OCI-LY7 (cell line): ENCODE measurements at regions not wholly inside any gene's neighbourhood (a gene's known extent, or its start where the extent isn't known, plus 50 kb on each side); places are given as distances from the start of the nearest gene placed in this dataset.

Experiments used
- EZH2phosphoT487 ChIP-seq: fragments of 200-600 bp; sonication (generic); IDR thresholded peaks from 2 replicates; pipeline ENCODE4 v1.6.1; 2018; ENCODE audit warnings: low read depth, borderline replicate concordance, mild to moderate bottlenecking, mixed run types, antibody characterized with exemption, low read length, moderate library complexity, mixed read lengths
- TF ChIP-seq, protein P1 (sequence below): fragments of 200-600 bp; sonication (generic); conservative IDR thresholded peaks from 2 replicates; pipeline ENCODE4 v1.5.1; 2014; ENCODE audit warnings: mild to moderate bottlenecking, antibody characterized with exemption, low read length, moderate library complexity, mixed read lengths

DNA sequence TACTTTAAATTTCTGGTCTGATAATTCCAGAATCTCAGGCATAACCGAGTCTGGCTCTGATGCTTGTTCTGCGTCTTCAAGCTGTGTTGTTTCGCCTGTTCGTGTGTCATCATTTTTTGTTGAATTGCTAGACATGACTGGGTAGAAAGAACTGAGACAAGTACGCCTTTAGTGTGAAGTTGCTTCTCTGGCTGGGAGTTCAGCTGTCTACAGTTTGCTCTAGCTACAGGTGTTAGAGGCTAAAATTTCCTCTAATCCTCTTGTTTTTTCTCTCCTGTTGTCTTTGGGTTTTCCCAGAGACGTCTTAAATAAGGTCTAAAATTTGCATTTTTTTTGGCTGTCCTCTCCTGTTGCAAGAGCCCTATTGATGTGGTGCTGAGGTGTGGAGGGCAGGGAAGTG lies 100.3 kb downstream of the FAM50B start:
- TF ChIP-seq, protein P1, sequence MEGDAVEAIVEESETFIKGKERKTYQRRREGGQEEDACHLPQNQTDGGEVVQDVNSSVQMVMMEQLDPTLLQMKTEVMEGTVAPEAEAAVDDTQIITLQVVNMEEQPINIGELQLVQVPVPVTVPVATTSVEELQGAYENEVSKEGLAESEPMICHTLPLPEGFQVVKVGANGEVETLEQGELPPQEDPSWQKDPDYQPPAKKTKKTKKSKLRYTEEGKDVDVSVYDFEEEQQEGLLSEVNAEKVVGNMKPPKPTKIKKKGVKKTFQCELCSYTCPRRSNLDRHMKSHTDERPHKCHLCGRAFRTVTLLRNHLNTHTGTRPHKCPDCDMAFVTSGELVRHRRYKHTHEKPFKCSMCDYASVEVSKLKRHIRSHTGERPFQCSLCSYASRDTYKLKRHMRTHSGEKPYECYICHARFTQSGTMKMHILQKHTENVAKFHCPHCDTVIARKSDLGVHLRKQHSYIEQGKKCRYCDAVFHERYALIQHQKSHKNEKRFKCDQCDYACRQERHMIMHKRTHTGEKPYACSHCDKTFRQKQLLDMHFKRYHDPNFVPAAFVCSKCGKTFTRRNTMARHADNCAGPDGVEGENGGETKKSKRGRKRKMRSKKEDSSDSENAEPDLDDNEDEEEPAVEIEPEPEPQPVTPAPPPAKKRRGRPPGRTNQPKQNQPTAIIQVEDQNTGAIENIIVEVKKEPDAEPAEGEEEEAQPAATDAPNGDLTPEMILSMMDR = no peak
- TF ChIP-seq EZH2phosphoT487 = no peak
